HepG2 (cell line): ENCODE measurements at regions not wholly inside any gene's neighbourhood (a gene's known extent, or its start where the extent isn't known, plus 50 kb on each side); places are given as distances from the start of the nearest gene placed in this dataset.

ENCODE experiments used
- CHD2 ChIP-seq: IDR thresholded peaks from 2 replicates; pipeline ENCODE4 v1.6.1; 2011; ENCODE audit warnings: low read depth, low read length, improper control_type of control experiment
- CREM ChIP-seq, 2 experiments: sonication (generic) in 1 of 2; formaldehyde crosslinking in 1 of 2; IDR thresholded peaks; 2 replicates each; pipeline versions ENCODE4 v1.4.0 to v1.6.1; 2016 to 2020; ENCODE audit warnings: antibody characterized with exemption in 1 of 2, mild to moderate bottlenecking in 1 of 2, missing genetic modification reagents in 1 of 2
- FUBP1 ChIP-seq: sonication (generic); formaldehyde crosslinking; IDR thresholded peaks from 2 replicates; pipeline ENCODE4 v1.5.1; 2020; ENCODE audit warnings: missing genetic modification reagents, mild to moderate bottlenecking, borderline replicate concordance
- HIC2 ChIP-seq: sonication (generic); formaldehyde crosslinking; IDR thresholded peaks from 2 replicates; pipeline ENCODE4 v1.9.0; 2022; ENCODE audit warnings: low read depth, missing genetic modification reagents
- SNAPC2 ChIP-seq: sonication (generic); formaldehyde crosslinking; IDR thresholded peaks from 2 replicates; pipeline ENCODE4 v1.8.1; 2022; ENCODE audit warnings: mild to moderate bottlenecking, missing genetic modification reagents
- TRIM24 ChIP-seq: sonication (generic); formaldehyde crosslinking; IDR thresholded peaks from 2 replicates; pipeline ENCODE4 v1.8.0; 2022; ENCODE audit warnings: mild to moderate bottlenecking, missing genetic modification reagents
- ZFP36L2 ChIP-seq: sonication (generic); formaldehyde crosslinking; IDR thresholded peaks from 2 replicates; pipeline ENCODE4 v1.4.0; 2020; ENCODE audit warnings: missing genetic modification reagents
- ZNF572 ChIP-seq: sonication (generic); formaldehyde crosslinking; IDR thresholded peaks from 2 replicates; pipeline ENCODE4 v1.5.1; 2020; ENCODE audit warnings: mild to moderate bottlenecking, missing genetic modification reagents
- ZSCAN21 ChIP-seq: sonication (generic); formaldehyde crosslinking; IDR thresholded peaks from 2 replicates; pipeline ENCODE4 v1.8.0; 2022; ENCODE audit warnings: mild to moderate bottlenecking, missing genetic modification reagents, moderate library complexity, borderline replicate concordance
- TF ChIP-seq, protein P1 (sequence below): sonication (generic); formaldehyde crosslinking; conservative IDR thresholded peaks from 2 replicates; pipeline ENCODE4 v1.4.0; 2020; ENCODE audit warnings: mild to moderate bottlenecking, missing genetic modification reagents, moderate library complexity
- TF ChIP-seq, protein P2 (sequence below): sonication (generic); formaldehyde crosslinking; IDR thresholded peaks from 2 replicates; pipeline ENCODE4 v1.8.0; 2023; ENCODE audit warnings: mild to moderate bottlenecking, missing genetic modification reagents

DNA sequence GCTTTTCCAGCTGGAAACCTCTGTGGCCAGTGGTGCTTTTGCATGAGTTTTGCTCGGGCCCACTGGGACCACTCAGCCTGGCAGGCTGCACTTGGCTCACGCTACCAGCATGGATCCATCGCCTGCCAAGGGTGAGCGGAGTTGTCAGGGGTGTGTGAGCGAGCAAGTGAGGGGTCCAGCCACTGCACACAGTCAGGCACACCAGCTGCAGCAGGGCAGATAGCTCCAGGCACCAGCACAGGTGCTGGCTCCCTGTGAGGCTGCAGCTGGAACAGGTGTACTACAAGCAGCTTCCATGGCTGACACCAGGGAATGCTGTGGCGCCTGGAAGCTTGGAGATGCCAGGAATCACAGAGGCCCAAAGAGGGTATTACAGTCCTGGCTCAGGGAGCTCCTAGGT is 391.2 kb upstream of the SGCD start (continued):
- TF ChIP-seq, protein P1, sequence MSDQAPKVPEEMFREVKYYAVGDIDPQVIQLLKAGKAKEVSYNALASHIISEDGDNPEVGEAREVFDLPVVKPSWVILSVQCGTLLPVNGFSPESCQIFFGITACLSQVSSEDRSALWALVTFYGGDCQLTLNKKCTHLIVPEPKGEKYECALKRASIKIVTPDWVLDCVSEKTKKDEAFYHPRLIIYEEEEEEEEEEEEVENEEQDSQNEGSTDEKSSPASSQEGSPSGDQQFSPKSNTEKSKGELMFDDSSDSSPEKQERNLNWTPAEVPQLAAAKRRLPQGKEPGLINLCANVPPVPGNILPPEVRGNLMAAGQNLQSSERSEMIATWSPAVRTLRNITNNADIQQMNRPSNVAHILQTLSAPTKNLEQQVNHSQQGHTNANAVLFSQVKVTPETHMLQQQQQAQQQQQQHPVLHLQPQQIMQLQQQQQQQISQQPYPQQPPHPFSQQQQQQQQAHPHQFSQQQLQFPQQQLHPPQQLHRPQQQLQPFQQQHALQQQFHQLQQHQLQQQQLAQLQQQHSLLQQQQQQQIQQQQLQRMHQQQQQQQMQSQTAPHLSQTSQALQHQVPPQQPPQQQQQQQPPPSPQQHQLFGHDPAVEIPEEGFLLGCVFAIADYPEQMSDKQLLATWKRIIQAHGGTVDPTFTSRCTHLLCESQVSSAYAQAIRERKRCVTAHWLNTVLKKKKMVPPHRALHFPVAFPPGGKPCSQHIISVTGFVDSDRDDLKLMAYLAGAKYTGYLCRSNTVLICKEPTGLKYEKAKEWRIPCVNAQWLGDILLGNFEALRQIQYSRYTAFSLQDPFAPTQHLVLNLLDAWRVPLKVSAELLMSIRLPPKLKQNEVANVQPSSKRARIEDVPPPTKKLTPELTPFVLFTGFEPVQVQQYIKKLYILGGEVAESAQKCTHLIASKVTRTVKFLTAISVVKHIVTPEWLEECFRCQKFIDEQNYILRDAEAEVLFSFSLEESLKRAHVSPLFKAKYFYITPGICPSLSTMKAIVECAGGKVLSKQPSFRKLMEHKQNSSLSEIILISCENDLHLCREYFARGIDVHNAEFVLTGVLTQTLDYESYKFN = no peak
- no peak for TF ChIP-seq HIC2 (CRISPR knock-in tag)
- TF ChIP-seq TRIM24 (CRISPR knock-in tag) = no peak
- no peak for TF ChIP-seq SNAPC2 (CRISPR knock-in tag)
- TF ChIP-seq CREM (IDR thresholded peaks at IDR 0.05) = no peak
- no peak for TF ChIP-seq CREM (CRISPR knock-in tag; IDR thresholded peaks at IDR 0.05)
- TF ChIP-seq, protein P2, sequence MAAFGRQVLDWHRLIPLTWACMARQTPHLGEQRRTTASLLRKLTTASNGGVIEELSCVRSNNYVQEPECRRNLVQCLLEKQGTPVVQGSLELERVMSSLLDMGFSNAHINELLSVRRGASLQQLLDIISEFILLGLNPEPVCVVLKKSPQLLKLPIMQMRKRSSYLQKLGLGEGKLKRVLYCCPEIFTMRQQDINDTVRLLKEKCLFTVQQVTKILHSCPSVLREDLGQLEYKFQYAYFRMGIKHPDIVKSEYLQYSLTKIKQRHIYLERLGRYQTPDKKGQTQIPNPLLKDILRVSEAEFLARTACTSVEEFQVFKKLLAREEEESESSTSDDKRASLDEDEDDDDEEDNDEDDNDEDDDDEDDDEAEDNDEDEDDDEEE (CRISPR knock-in tag) = no peak
- no peak for TF ChIP-seq CHD2
- TF ChIP-seq ZSCAN21 (CRISPR knock-in tag) = no peak
- no peak for TF ChIP-seq FUBP1 (CRISPR knock-in tag)
- TF ChIP-seq ZNF572 = no peak
- no peak for TF ChIP-seq ZFP36L2 (CRISPR knock-in tag)
